Thoracic aorta (tissue), 2 donors: ENCODE measurements at regions not wholly inside any gene's neighbourhood (a gene's known extent, or its start where the extent isn't known, plus 50 kb on each side); places are given as distances from the start of the nearest gene placed in this dataset.
"Not testable (repeated sequence)": the region's sequence is repeated elsewhere in the genome, so short reads cannot be mapped to it uniquely, and the experiment has no call there.

ENCODE experiments used
- ATAC-seq: fragments of 150-250 bp; one replicate; pipeline ENCODE4 v1.8.0; 2017; ENCODE audit warnings: low read depth; ENCODE audit not compliant: insufficient number of reproducible peaks, low FRiP score
- DNase-seq: peaks from one replicate; pipeline ENCODE4 v3.0.0-alpha.2; 2020; ENCODE audit warnings: low spot score
- H3K27ac ChIP-seq, 2 donors: fragments of 200-600 bp; sonication (generic); 1 replicate in 1 of 2; 2 replicates in 1 of 2; pipeline ENCODE4 v1.5.1; 2016; ENCODE audit warnings: mild to moderate bottlenecking in 2 of 2, moderate library complexity in 2 of 2
- H3K27me3 ChIP-seq: fragments of 200-600 bp; sonication (generic); replicated peaks from 2 replicates; pipeline ENCODE4 v1.6.0; 2016; ENCODE audit warnings: mild to moderate bottlenecking; ENCODE audit not compliant: insufficient read depth
- H3K36me3 ChIP-seq: fragments of 200-600 bp; sonication (generic); one replicate; pipeline ENCODE4 v1.5.1; 2016
- H3K4me1 ChIP-seq, 2 donors: fragments of 200-600 bp; sonication (generic); 1 replicate in 1 of 2; 2 replicates in 1 of 2; pipeline versions ENCODE4 v1.5.1 to v1.6.0; 2016; ENCODE audit warnings: low read depth in 2 of 2, mild to moderate bottlenecking in 1 of 2; ENCODE audit not compliant: control insufficient read depth in 1 of 2
- H3K4me3 ChIP-seq: fragments of 200-600 bp; sonication (generic); 2 replicates; pipeline ENCODE4 v1.5.1; 2016; ENCODE audit warnings: mild to moderate bottlenecking
- H3K9me3 ChIP-seq: fragments of 200-600 bp; sonication (generic); 2 replicates; pipeline ENCODE4 v1.5.1; 2016
- CTCF ChIP-seq: fragments of 200-600 bp; sonication (generic); IDR thresholded peaks from one replicate; pipeline ENCODE4 v1.5.1; 2019; ENCODE audit warnings: antibody characterized with exemption

GRCh38 chr13:74555276-74555625 is 421.0 kb upstream of the KLF12 start:
- TF ChIP-seq CTCF = no peak
- no peak for ATAC-seq
- no peaks in the 10 kb centered on the region for H3K9me3 ChIP-seq
- DNase-seq = no peak
- H3K27ac ChIP-seq = no peak overlapping the region
- H3K4me3 ChIP-seq = no peak overlapping the region
- H3K36me3 ChIP-seq = no peaks in the 10 kb centered on the region
- H3K27me3 ChIP-seq = no peaks in the 10 kb centered on the region
- no peaks in the 10 kb centered on the region for H3K4me1 ChIP-seq

DNA sequence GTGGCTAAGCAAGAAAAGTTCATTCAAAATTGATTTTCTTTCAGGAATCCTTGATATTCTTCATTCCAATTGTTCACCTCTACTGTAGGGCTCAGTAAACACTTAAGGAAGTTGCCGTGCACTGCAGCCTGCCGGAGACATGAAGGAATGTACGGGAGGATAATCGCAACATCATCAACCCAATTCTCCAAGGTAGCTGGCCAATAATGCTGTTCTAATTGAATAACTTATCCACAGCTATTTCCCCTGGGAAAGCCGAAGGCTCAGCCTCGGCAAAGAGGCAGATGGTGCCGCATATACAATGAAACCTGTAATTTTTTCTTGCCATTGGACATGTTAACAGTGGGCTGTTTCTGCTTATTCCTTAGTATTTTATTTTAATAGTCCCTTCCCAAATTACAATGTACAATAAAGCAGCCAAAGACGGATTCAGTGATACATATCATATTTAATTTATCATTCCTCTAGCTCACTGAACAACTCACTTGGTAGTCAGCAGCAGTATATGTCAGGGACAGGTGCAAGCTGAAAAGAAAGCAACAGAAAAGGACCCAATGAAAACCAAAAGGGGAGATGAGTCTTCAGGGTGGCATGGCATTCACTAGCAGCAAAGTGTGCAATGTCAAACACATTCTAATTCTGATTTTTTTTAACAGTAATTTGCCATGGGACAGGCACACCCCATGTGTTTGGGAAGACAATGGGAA is 420.5 kb upstream of the KLF12 start:
- ATAC-seq (no peak), DNase-seq (no peak)
- H3K27ac ChIP-seq = no peak overlapping the region
- no peaks in the 10 kb centered on the region for H3K4me1 ChIP-seq
- TF ChIP-seq CTCF = no peak
- H3K36me3 ChIP-seq = no peaks in the 10 kb centered on the region
- H3K27me3 ChIP-seq = no peaks in the 10 kb centered on the region
- H3K9me3 ChIP-seq = no peaks in the 10 kb centered on the region
- no peak overlapping the region for H3K4me3 ChIP-seq

DNA sequence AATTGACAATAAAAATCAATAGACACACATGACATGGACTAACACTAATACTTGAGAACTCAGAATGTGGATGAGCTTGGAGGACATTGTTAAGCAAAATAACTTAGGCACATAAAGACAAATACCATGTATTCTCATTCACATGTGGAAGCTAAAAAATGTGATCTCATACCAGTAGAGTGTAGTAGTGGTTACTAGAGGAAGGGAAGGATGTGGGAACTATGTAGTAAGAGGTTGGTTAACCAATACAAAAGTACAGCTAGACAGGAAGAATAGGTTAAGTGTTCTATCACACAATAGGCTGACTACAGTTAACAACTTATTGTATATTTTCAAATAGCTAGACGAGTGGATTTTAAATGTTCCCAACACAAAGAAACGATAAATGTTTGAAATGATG is 415.8 kb upstream of the KLF12 start:
- H3K36me3 ChIP-seq = no peaks in the 10 kb centered on the region
- no peak for DNase-seq

GRCh38 chr13:74536649-74537048 is 402.4 kb upstream of the KLF12 start:
- not testable (repeated sequence) for DNase-seq, H3K4me1 ChIP-seq, H3K27ac ChIP-seq, H3K4me3 ChIP-seq, H3K9me3 ChIP-seq, H3K36me3 ChIP-seq, H3K27me3 ChIP-seq, ATAC-seq

More for the DNA sequence above, 415.8 kb upstream of the KLF12 start:
- H3K4me3 ChIP-seq = no peak overlapping the region
- H3K27me3 ChIP-seq = no peaks in the 10 kb centered on the region
- ATAC-seq = no peak
- H3K9me3 ChIP-seq = no peaks in the 10 kb centered on the region
- TF ChIP-seq CTCF = no peak
- no peaks in the 10 kb centered on the region for H3K4me1 ChIP-seq
- H3K27ac ChIP-seq = no peak overlapping the region

DNA sequence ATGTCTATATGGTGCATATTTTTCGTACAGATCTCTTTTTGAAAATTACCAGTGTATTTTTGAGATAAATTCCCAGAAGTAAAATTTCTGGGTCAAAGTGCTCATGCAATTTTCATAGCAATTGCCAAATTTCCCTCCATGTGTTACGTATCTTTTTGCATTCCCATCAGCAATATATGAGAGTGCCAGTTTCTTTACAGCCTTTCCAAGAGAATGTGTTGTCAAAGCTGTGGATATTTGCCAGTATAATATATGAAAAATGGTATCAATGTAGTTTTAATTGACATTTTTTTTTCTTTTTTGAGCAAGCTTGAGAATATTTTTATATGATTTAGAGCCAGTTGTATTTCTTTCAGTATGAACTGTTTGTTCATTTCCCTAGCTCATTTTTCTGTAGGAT is 399.0 kb upstream of the KLF12 start:
- ATAC-seq = no peak
- DNase-seq = no peak
- no peaks in the 10 kb centered on the region for H3K9me3 ChIP-seq
- H3K27ac ChIP-seq = no peak overlapping the region
- no peaks in the 10 kb centered on the region for H3K27me3 ChIP-seq
- H3K4me1 ChIP-seq = no peaks in the 10 kb centered on the region
- no peaks in the 10 kb centered on the region for H3K36me3 ChIP-seq
- TF ChIP-seq CTCF = no peak
- H3K4me3 ChIP-seq = no peak overlapping the region

- Histone ChIP-seq H3K4me1 (no peaks in the 10 kb centered on the region), H3K27ac (no peak overlapping the region), H3K4me3 (no peak overlapping the region), H3K36me3 (no peaks in the 10 kb centered on the region), H3K9me3 (no peaks in the 10 kb centered on the region), H3K27me3 (no peaks in the 10 kb centered on the region)
- no peak for DNase-seq
- no peak for ATAC-seq
- TF ChIP-seq CTCF = no peak
Observed at GRCh38 chr13:74530011-74530410, 395.8 kb upstream of the KLF12 start.
